Mesenteric fat pad (tissue), 1 donor: ENCODE measurements at regions not wholly inside any gene's neighbourhood (a gene's known extent, or its start where the extent isn't known, plus 50 kb on each side); places are given as distances from the start of the nearest gene placed in this dataset.
"Not testable (repeated sequence)": the region's sequence is repeated elsewhere in the genome, so short reads cannot be mapped to it uniquely, and the experiment has no call there.

Experiments
- DNase-seq: peaks from one replicate; pipeline ENCODE4 v3.0.0-alpha.2; 2020; ENCODE audit warnings: low spot score
- donor health status: DM: yes; HTN: yes; CAD: no.

DNA sequence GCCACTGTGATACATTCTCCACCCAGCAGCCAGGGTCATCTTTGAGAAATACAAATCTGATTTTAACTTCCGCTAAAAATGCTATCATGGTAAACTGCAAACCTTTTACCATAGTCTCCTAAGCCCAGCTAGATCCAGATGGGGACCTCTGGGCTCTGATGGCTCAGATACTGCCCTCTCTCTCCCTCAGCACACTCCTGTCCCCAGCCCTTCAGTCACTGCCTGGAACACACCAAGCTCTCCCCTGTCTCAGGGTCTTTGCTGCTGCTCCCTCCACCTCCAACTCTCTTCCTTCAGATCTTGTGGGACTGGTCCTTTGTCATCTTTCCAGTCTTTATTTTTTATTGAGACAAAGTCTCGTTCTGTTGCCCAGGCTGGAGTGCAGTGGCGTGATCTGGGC lies 65.1 kb downstream of the SPRY4 start:
- DNase-seq = no peak

DNA sequence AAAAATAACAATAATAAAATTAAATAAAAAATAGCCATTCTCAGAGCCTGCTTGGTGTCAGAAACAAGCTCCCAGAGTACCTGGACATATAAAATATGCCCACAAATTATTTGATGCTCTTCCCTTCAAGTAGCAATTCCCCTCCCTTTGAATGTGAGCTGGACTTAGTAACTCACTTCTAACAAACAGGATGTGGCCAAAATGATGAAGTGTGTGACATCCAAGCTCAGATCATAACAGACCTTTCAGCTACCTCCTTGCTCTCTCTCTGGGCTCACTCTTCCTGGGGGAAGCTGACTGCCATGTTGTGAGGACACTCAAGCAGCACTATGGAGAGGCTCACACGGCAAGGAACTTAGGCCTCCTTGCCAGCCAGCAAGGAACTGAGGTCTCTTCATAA lies 69.0 kb downstream of the SPRY4 start:
- no peak for DNase-seq

DNA sequence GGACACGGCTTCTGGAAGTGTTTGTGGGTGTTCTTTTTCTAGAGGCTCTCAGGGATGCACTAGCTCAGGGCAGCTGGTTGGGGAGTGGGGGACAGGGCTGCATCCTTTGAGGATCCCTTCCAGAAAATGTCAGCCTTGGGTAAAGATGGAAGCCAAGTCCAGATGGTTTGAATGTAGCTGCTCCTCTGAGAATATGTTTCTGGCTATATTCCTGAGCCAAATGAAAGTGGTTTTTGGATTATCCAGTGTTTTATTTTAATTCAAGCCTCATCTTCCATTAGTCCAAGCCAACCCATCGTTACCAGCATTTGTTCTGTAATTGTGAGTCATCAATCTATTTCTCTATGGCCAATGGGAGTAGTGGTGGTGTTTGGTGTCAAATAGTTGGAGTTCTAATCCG lies 70.4 kb downstream of the SPRY4 start:
- no peak for DNase-seq

- no peak for DNase-seq
Observed at GRCh38 chr5:142253938-142254337, 70.9 kb downstream of the SPRY4 start.

GRCh38 chr5:142250119-142250518 lies 74.7 kb downstream of the SPRY4 start:
- DNase-seq = no peak

- DNase-seq = no peak
Observed at GRCh38 chr5:142248853-142249462, 75.9 kb downstream of the SPRY4 start.

GRCh38 chr5:142246258-142246657 lies 78.6 kb downstream of the SPRY4 start:
- DNase-seq = no peak

- no peak for DNase-seq
Observed at GRCh38 chr5:142245786-142246185, 79.0 kb downstream of the SPRY4 start.

DNA sequence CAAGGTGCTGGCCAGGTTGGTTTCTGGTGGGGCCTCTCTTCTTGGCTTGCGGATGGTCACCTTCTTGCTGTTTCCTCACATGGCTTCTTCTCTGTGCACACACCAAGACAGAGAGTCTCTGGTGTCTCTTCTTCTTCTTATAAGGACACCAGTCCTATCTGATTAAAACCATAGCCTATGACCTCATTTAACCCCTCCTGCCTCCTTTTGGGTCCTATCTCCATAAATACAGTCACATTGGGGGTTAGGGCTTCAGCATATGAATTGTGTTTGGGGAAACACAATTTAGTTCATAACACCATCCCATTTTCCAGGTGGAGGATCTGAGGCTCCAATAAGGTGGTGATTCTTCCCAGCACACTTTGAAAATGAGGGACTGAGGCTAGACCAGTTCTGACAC lies 80.4 kb downstream of the SPRY4 start:
- no peak for DNase-seq

DNA sequence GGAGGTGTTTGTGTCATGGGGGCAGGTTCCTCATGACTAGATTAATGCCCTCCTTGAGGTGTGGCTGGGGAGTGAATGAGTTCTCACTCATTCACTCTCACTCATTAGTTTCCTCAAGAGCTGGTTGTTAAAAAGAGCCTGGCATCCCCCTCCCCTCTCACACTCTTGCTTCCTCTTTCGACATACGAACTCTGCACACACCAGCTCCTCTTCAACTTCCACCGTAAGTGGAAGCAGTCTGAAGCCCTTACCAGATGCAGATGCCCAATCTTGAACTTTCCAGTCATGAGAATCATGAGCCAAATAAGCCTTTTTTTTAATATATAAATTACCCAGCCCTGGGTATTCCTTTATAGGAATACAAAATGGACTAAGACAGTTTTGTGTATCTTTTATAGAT lies 82.5 kb downstream of the SPRY4 start:
- peak; percentile 8 for DNase-seq

GRCh38 chr5:142239394-142240159 lies 85.2 kb downstream of the SPRY4 start:
- peak; percentile 8 for DNase-seq

- no peak for DNase-seq
Observed at GRCh38 chr5:142237707-142238106, 87.1 kb downstream of the SPRY4 start.

DNA sequence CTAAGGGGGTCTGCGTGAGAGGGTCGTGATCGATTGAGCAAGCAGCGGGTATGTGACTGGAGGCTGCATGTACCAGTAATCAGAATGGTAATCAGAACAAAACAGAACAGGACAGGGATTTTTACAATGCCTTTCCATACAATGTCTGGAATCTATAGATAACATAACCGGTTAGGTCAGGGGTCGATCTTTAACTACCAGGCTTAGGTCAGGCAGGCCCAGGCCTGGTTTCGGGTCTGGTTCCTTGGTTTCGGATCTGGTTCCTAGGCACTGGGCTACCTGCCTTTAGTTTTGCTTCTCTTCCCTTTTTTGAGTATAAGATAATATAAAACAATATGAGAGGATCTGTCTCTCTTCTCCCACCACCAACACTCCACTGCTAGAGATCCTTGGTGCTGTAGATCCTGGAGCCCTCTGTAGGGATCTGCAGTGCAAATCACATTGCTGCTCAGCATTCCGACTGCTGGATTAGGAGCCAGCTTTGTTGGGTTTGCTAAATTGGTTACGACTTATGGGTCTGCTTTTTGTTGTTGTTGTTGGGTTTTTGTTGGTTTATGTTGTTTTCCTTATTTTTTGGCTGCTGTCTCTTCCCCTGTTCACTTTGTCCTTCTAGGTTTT lies 88.0 kb downstream of the SPRY4 start:
- not testable (repeated sequence) for DNase-seq

GRCh38 chr5:142235870-142236672 lies 88.8 kb downstream of the SPRY4 start:
- DNase-seq = no peak

GRCh38 chr5:142235050-142235797 lies 89.6 kb downstream of the SPRY4 start:
- DNase-seq = no peak

- DNase-seq = no peak
Observed at GRCh38 chr5:142233083-142234032, 91.5 kb downstream of the SPRY4 start.

DNA sequence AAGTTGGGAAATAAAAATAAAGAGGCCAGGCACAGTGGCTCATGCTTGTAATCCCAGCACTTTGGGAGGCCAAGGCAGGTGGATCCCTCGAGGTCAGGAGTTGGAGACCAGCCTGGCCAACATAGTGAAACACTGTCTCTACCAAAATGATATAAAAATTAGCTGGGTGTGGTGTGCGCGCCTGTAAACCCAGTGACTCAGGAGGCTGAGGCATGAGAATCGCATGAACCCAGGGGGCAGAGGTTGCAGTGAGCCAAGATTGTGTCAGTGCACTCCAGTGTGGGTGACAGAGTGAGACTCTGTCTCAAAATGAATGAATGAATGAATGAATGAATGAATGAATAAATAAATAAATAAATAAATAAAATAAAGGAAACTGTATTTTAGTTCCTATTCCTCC lies 93.9 kb downstream of the SPRY4 start:
- not testable (repeated sequence) for DNase-seq

GRCh38 chr5:142225141-142225540 lies 99.7 kb downstream of the SPRY4 start:
- no peak for DNase-seq

DNA sequence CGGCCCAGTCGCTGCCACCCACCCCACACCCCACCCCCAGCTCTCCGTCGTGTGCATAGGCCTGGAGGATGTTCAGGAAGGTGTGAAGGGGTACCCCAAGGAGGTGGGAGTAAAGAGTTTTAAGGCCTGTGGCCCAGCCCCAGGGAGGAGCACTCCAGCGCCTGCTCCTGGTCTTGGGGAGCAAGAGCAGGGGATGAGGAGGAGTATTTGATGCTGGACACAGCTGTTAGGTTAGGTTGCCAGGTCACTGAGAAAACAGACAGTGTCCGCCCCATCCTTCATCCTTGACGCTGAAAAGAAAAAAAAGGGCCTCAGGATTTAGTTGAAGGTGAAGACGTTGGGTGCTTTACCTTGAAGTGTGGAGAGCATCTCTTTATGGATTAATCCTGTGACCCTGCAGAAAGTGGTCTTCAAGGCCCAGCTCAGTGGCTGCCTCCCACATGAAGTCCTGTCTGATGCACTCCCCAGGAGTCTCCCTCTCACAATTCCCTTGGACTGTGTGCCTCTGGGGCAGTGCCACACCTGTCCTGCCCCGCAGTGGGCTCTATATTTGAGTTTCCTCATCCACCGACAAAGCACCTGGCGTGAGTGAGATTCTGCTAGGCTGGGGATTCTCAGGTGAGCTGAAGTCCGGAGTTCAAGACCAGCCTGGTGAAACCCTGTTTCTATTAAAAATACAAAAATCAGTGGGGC lies 101.8 kb downstream of the SPRY4 start:
- no peak for DNase-seq
